NCI-H524 (cell line): ENCODE measurements at regions not wholly inside any gene's neighbourhood (a gene's known extent, or its start where the extent isn't known, plus 50 kb on each side); places are given as distances from the start of the nearest gene placed in this dataset.
"Not testable (repeated sequence)": the region's sequence is repeated elsewhere in the genome, so short reads cannot be mapped to it uniquely, and the experiment has no call there.

Experiments
- DNase-seq, 2 experiments: peaks; one replicate each; lab custom pipeline; 2025; lab: John Stamatoyannopoulos, UW

DNA sequence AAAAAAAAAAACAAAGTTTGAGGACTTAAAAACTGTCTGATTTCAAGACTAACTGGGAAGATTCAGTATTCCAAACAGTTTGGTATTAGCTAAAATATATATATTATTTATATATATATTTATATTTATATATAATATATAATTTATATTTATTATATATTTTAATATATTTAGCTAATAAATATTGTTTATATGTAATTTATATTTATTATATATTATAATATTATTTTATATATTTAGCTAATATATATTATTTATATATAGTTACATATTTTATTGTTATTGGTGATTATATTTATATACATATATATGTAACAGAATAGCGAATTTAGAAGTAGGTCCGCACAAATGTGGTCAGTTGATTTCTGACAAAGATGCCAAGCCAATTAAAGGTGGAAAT is 480.2 kb upstream of the C1orf87 start:
- DNase-seq, result no peak

DNA sequence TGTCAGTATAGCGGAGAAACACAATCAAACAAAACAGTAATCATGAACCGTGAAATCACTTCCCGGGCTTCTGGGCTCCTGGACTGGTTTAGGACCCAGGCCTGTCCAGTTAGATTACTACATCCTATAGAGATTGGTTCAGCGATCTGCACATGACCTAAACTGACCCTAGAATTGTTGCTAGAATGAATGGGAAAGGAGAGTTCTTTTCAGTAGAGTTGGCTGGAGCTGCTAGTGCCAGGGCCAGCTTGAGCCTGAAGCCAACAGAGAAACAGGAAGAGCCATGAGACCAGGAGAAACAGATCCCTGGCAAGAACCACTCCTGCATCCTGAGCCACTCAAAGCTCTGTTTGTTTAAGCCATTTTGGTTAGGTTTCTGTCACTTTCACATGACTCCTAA is 474.3 kb upstream of the C1orf87 start:
- no peak for DNase-seq

DNA sequence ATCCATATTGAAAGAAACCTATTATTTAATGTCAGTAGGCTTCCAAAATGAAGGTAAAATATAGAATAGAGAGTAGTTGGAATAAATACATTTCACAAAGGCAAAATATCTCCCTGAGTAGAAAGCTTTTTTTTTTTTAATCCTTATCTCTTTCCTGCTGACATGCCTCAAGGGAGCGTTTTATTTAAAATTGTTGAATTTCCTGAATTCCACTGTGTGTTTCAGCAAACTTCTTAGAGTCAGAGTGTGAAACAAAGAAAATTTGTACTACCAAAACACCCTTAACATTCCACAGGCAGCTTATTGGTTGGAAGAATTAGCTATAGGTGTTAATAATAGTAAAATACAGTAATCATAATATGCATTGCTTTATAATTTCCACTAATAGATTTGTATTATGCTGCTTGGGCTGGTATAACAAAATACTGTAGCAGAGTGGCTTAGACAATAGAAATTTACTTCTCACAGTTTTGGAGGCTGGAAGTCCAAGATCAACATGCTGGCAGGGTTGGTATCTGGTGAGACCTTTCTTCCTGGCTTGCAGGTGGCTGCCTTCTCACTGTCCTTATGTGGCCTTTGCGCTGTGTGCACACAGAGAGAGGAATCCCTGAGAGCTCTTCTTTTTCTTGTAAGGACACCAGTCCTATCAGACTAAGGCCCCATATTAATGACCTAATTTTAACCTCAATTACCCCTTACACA is 468.4 kb upstream of the C1orf87 start:
- DNase-seq, result no peak

DNA sequence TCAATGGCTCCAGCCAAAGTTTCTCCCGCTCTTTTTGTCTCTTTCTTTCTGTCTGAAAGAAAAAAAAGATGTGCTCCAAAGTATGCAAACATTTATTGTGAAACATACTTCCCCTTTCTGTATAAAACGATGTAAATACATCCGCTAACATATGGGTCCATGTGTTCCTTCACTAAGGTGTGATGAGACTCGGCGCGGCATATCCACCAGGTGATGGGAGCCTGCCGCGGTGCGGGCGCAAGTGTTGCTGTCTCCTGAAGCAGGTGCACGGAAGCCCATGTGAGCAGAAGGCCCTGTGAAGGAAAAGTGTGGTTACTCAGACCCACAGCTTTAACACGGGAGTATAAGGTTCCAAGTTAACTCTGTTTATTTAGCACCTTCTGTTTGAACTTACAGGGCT is 466.6 kb upstream of the C1orf87 start:
- no peak for DNase-seq

DNA sequence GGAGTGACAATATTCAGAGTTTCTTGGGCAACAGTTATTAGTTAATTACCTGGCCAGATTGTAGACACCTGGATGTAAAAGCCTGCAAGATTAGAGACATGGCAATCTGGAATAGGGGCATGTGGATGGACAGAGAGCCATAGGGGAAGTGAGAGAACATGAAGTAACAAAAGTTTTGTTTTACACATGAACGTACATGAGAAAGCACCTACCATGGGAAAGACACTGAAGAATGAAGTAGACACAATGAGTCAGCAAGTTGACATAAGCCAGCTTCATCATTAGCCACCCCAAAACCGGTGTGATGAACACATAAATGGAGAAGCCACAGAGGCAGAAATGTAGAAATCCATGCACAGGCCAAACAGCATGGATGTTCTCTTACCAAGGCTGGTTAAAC is 462.1 kb upstream of the C1orf87 start:
- no peak for DNase-seq

DNA sequence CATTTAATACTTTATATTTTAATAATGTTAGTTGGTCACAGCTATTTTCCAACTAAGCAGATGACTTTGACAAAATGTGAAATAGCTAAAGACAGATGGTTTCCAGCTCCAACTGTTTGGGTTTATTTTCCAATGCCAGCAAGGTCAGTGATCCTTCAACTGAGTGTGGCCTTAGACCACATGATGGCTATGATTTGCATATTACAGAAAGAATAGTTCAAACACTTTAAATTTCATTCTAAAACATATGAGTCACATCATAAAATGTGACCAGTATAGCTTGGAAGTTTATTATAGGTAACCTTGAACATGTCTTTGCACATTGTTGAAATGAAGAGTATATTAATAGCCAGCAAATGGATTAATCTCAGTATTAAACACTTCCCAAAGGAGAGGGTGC is 454.0 kb upstream of the C1orf87 start:
- no peak for DNase-seq

DNA sequence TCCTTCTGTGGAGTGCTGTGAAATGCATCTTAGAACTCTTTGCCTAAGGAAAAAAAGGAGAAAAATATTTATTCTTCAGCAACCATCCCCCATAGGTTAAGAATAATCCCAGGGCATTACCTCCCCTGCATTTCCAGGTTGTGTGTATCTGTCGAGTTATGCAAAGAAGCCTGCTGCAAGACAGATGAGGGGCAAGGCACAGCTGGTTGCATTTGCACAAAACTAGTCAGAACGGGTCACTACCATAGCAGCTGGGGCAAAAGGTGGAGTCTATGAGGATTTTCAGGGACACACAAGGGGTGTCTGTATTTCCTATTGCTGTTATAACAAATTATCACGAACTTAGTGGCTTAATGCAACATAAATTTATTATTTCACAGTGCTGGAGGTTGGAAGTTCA is 443.4 kb upstream of the C1orf87 start:
- DNase-seq, result no peak

DNA sequence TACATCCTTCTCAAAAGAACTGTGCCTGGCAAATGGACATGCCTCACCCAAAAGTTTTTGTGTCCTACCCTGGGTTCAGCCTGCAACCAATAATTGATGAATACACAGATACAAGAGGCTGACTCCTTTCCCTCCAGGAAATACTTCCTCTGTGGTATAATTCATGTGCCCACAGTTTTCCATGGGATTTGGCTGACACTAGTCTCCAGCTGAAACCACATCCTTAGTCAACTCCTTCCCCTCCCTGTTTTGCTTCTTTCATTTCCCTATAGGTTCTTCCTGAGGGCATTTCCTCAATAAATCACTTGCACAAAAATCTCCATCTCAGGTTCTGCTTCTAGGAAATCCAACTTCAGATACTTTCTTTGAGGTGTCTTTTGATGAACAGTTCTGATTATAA is 436.6 kb upstream of the C1orf87 start:
- DNase-seq, result no peak

DNA sequence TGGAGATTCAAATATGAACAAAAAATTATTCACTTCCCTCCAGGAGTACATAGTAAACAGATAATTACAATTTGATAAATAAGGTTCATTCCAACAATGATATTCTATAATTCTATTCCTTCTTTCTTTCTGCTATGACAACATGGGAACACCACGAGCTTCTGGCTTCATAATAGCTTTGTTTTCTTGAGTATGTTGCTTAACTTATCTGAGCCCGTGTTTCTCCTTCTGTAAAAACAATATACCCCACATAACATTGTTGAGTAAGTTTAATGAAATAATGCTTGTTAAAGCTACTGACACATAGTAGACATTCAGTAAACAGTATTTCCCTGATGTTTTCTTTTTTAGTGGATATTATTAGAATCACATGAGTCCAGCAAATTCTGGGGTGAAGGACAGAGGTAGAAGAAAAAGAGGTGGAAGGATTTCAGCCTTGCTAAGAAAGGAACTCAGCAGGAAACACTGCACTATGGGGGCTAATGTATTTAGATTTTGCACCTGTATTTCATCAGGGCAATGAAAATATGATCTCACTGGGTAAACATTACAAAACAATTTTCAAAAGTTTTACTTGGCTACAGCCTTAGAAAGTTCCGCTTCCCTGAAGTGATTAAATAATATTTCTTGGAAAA is 430.8 kb upstream of the C1orf87 start:
- no peak for DNase-seq

DNA sequence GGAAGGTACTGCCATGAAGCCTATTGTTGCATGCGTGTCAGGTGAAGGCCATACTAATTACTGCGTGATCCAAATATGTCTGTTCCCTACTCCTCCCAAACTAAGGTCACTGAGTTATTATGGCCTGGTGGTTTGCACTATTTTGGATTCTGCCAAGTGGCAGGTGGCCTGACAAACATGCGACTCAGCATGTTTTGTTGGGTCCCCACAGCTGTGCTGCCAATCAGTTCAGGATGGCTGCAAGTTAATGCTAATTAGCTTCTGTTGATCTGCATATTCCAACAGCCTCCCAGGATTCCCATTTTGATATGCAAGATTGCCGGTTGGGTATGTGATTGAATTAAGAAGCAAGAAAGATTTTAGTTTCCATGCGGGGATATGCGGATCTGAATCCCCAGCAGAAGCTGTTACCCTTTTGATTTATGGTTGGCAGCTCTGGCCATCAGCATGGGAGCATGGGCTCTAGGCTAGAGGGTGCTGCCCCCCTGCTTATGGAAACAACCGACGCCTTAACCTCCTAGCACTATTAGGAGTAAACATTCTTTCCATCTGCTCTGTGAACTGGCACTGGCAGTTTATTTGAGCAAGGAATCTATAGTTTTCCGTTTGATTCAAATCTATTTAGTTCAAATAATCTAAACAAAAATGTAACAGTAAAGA is 429.8 kb upstream of the C1orf87 start:
- peak; percentile 28 to 85 for DNase-seq

DNA sequence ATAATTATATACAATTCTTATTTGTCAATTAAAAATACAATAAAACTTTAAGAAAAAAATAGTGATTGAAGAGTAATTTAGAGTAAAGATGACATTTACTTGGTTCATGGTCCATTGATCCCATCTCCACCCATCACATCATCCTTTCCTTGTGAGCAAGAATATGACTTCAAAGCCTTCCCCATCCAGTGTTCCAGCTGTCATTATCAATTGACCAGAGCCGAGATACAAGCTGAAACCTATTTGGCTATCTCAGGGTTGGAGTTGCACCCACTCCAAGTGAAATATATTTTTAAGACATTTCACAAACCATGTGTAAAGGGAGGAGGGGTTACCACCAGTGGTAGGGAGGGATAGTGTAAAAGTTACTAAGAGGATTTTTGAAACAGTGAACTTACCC is 428.9 kb upstream of the C1orf87 start:
- no peak for DNase-seq

DNA sequence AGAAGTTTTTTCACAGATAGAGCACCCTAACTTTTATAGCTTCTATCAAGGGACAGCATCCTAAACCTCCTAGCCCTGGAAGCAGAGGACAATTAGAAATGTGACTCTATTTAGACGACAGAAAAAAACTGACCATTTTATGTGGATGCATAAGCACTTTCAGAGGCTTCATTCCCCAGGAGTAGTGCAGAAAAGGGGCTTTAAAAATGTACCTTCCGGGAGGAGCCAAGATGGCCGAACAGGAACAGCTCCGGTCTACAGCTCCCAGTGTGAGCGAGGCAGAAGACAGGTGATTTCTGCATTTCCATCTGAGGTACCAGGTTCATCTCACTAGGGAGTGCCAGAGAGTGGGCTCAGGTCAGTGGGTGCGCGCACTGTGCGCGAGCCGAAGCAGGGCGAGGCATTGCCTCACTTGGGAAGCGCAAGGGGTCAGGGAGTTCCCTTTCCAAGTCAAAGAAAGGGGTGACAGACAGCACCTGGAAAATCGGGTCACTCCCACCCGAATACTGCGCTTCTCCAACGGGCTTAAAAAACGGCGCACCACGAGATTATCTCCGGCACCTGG is 416.4 kb upstream of the C1orf87 start:
- not testable (repeated sequence) for DNase-seq

DNA sequence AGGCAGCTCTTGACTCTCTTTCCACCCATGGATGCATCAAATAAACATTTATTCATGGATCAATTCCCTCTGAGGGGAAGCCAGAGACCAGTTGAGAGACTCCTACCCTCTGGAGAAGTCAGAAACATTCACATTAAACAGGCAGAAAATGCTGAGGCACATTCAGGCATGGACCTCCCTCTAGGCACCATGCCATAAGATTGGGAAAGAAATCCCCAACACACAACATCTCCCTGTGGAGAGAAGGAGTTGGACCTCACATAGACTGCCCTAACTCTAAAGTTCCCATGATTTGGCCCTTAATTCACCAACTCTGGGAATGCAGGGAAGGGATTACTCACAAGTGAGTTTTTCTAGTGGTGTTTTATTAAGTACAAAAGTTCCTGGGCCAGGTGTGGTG is 415.3 kb upstream of the C1orf87 start:
- no peak for DNase-seq

DNA sequence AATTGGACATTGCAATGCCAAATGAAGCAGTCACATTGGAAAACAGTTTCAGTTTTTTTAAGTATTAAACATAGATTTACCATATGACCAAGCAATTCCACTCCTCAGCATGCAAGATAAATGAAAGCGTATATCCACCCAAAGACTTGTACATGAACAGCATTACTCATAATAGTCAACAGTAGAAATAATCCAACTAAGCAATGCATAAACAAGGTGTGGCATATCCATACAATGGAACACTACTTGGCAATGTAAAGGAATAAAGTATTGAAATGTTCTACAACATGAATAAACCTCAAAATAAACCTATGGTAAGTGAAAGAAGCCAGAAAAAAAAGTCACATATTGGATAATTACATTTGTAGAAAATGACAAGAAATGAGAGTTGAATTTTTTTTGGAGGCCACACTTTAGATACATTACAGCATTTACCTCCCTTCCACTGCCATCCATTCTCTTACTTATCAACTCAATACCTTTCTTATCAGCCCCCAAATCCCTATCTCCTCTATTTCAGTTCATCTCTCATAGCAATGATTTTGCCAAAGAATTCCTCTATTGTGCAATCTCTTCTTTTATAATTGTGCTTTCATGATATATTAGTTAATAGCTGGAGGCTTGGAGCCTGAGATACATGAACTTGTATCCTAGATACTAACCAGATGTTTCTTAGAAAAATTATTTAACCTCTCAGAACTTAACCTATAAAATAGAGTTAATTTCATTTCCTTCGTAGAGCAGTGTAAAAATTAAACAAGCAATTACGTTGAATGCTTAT is 414.2 kb upstream of the C1orf87 start:
- no peak for DNase-seq

DNA sequence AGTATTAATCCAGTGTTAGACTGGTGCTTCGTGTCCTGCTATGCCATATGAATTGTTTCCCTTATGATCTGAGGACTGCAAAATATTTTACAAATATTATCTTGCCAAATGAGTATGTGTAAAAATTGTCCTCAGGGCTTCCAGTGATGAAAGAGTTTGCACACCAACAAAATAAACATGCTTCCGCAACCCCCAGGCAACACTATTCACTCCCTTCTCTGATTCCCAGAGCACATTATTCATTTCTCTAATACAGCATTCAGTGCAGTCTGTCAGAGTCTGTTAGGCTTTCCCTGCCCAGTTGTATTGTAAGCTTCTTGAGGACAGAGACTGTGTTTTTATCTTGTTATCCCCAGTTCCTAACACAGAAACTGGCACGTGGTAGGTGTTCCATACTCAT is 409.9 kb upstream of the C1orf87 start:
- no peak for DNase-seq

DNA sequence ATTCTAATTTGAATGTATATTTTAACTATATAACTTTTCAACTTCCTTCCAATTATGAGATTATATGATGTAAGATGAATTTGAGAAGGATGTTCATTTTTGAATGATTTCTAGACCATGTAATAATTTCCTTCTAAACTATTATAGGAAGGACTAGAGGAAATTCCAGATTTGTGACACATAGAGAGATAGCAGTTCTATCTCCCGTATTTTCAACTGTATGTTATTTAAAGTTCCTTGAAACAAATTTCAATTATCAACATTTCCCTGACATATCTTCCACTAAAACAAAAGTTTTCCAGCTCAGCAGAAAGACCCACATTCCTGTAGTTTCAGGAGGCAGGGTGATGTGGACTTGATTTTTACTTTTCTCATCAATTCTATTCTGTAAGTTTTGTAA is 396.7 kb upstream of the C1orf87 start:
- DNase-seq, result no peak

DNA sequence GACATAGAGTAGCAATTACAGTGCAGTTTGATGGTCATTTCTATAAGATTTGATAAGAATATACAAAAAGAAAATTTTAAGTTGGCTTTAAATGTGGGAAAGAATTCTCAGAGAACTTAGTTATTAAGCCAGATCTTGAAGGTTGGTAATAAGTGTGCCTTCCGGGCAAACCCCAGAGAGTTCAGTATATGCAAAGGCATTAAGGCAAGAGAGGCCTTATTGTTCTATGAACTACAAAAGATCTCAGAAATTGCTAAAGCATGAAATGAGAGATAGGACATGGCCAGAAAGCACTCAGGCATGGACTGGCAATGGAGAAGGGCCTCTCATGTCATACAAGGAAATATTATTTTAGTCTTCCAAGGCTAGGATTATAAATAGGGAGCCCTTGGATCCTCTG is 390.2 kb upstream of the C1orf87 start:
- no peak for DNase-seq

DNA sequence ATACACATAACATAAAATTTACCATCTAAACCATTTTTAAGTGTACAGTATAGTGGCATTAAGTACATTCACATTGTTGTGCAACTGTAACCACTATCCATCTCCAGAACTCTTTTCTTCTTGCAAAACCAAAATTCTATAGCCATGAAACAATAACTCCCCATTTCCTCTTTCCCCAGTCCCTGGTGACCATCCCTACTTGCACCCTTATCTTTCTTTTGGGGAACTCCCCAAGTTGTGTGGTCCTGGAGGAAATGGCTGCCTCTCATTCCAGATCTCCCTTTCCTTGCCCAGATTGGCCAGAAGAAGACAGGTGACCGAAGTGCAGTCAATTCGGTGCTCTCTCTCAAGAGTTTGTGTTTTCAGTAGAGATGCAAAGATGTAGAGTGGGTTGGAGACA is 389.6 kb upstream of the C1orf87 start:
- DNase-seq, result no peak

DNA sequence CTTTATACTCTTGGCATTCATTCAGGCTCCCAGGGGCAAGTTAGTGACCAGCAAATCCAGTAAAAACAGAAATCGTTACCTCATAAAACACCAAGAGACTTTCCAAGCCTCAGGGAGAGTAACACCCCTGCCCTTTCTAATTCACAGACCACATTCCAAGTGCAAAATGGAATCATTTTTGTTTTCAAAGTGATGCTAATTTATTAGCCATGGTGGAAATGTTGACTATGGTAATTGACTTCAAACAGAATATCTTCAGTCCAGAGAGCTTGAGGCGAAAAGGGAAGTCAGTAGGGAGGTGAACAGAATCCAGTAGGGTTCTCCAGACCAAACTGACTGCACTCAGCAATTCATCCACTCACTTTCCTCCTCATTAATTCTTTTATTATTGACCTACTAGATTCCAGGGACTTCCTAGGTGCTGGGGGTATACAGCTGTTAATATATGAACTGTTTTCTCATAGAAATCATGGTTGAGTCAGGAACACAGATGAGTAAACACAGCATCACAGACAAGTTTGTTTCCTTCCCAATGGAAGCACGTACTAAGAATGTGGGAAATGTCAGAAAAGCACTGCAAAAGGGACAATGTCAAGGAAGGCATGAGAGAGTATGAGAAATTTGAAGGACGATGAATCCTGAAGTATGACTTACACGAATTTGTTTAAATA is 388.5 kb upstream of the C1orf87 start:
- DNase-seq, result no peak

DNA sequence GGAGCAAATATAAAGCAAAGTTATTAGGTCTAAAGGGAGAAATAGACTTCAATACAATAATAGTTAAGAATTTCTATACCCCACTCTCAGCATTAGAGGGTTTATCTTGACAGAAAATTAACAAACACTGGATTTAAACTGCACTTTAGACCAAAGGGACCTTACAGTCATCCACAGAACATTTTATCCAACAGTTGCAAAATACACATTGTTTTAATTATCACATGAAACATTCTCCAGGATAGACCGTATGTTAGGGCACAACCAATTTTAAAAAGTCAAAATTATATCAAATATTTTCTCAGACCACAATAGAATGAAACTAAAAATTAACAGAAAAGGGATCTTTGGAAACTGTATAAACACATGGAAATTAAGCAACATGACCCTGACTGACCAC is 384.5 kb upstream of the C1orf87 start:
- DNase-seq, result no peak

DNA sequence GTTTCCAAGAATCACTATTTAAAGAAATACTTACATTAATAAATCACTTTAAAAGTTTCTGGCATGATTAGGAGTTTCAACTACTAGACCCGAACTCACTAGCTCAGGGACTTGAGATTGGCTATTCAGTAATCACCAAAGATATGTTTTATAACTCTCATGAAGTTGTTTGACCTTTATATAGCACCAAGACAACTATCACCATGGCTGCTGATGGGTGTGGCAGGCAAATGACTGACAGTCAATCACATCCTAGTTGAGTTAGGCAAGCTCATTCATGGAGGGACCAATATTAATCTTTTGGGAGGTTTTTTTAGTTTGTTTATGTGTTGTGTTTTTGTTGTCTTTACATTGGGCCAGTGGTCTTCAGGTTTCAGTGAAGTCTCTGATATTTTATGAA is 376.3 kb upstream of the C1orf87 start:
- no peak for DNase-seq

DNA sequence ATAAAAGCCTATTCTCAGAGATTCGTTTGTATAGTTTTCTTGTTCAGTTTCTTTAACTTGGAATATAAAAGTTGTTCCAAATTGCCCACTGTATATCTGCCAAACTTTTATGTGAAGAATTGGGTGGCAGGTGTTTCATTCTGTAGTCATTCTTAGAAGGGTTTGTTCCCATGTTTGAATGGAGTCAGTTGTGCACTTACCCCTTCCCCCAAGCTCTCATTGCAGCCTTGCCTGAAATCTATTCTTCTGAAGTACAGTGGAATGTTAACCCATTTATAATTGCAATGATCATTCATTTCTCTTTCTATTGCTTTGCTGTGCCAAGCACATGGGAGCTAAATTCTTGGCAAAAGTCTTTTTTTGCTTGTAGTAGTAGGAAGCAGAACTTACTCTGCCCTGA is 375.3 kb upstream of the C1orf87 start:
- no peak for DNase-seq
